Liver (tissue), 2 donors: ENCODE measurements at regions not wholly inside any gene's neighbourhood (a gene's known extent, or its start where the extent isn't known, plus 50 kb on each side); places are given as distances from the start of the nearest gene placed in this dataset.

Source experiments
- REST ChIP-seq: IDR thresholded peaks from 2 replicates; pipeline ENCODE4 v1.6.1; 2016; ENCODE audit warnings: antibody characterized with exemption, mild to moderate bottlenecking
- TF ChIP-seq, protein P1 (sequence below): fragments of 150-350 bp; IDR thresholded peaks from 2 replicates; pipeline ENCODE4 v1.5.1; 2017; ENCODE audit warnings: improper control_type of control experiment, low read depth, low read length; ENCODE audit not compliant: missing input control
- donor health status: healthy.

DNA sequence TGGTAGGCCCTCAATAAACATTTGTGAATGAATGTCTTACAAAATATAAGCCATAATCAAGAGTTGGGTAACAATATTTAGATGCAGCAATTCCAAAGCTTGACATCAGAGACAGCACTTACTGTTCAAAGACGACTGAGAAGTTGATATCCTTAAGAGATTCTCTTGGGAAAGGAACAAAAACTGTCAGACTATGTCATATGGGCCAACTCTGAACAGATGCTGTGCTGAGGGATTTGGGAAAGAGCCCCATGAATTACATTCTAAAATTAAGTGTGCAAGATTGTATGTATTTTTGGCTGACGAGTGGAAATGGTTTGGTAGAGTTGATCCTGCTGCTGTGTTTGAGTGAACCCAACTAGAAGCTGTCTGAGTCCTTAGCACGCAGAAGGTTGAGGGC, 250.7 kb upstream of the LINC00305 start:
- no peak for TF ChIP-seq REST
- TF ChIP-seq, protein P1, sequence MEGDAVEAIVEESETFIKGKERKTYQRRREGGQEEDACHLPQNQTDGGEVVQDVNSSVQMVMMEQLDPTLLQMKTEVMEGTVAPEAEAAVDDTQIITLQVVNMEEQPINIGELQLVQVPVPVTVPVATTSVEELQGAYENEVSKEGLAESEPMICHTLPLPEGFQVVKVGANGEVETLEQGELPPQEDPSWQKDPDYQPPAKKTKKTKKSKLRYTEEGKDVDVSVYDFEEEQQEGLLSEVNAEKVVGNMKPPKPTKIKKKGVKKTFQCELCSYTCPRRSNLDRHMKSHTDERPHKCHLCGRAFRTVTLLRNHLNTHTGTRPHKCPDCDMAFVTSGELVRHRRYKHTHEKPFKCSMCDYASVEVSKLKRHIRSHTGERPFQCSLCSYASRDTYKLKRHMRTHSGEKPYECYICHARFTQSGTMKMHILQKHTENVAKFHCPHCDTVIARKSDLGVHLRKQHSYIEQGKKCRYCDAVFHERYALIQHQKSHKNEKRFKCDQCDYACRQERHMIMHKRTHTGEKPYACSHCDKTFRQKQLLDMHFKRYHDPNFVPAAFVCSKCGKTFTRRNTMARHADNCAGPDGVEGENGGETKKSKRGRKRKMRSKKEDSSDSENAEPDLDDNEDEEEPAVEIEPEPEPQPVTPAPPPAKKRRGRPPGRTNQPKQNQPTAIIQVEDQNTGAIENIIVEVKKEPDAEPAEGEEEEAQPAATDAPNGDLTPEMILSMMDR: no peak
